ENCODE measurements at regions not wholly inside any gene's neighbourhood (a gene's known extent, or its start where the extent isn't known, plus 50 kb on each side); places are given as distances from the start of the nearest gene placed in this dataset.

GRCh38 chr6:10031617-10032016 lies 383.3 kb downstream of the TFAP2A start:
- no peak for TF ChIP-seq POLR2AphosphoS5 (IDR thresholded peaks at IDR 0.05)
- TF ChIP-seq CTCF (IDR thresholded peaks at IDR 0.05 in 8 of 11, conservative IDR thresholded peaks at IDR 0.05 in 3 of 11): no peak

Measured in spleen (tissue), 7 donors.